ENCODE measurements at regions not wholly inside any gene's neighbourhood (a gene's known extent, or its start where the extent isn't known, plus 50 kb on each side); places are given as distances from the start of the nearest gene placed in this dataset.

GRCh38 chr6:143607974-143608373 is 69.8 kb upstream of the PHACTR2 start:
- TF ChIP-seq EZH2 (IDR thresholded peaks at IDR 0.05; ENCODE audit: insufficient read depth, poor library complexity, severe bottlenecking) (no peak), EZH2phosphoT487 (IDR thresholded peaks at IDR 0.05; ENCODE audit: insufficient read depth, low read depth) (no peak)
